Right lobe of liver (tissue), 4 donors: ENCODE measurements at regions not wholly inside any gene's neighbourhood (a gene's known extent, or its start where the extent isn't known, plus 50 kb on each side); places are given as distances from the start of the nearest gene placed in this dataset.

Source experiments
- POLR2A ChIP-seq: fragments of 450-650 bp; IDR thresholded peaks from one replicate; pipeline ENCODE4 v1.6.1; 2017; ENCODE audit warnings: antibody characterized with exemption, mild to moderate bottlenecking
- TF ChIP-seq, protein P1 (sequence below), 4 donors: fragments of 200-600 bp in 3 of 4; fragments of 450-650 bp in 1 of 4; IDR thresholded peaks; one replicate each; pipeline versions ENCODE4 v1.5.1 to v1.8.0; 2016 to 2022; ENCODE audit warnings: antibody characterized with exemption in 4 of 4, mild to moderate bottlenecking in 2 of 4
- donor health status: DM: no; HTN: no; CAD: no.
- donor health status: DM: no; HTN: no; CAD: no.
- donor health status: DM: no; HTN: yes; CAD: no.

DNA sequence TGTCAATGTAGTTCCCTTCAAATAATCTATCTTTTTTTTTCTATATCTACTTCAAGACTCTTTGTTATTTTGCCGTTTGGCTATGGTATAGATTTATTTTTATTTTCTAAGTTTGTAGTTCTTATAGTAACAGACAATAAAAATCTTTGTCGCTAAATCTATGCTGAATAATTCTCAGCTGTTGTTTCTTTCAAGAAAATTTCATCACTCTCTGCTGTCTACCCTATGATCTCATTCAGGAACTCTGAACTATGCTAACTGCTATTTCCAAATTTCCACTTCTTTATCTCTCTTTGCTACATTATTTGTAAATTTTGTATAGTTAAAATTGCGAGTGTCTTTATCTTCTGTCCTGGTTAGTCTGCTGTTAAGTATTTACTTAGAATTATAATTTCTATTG, 353.6 kb downstream of the LRFN5 start:
- TF ChIP-seq, protein P1, sequence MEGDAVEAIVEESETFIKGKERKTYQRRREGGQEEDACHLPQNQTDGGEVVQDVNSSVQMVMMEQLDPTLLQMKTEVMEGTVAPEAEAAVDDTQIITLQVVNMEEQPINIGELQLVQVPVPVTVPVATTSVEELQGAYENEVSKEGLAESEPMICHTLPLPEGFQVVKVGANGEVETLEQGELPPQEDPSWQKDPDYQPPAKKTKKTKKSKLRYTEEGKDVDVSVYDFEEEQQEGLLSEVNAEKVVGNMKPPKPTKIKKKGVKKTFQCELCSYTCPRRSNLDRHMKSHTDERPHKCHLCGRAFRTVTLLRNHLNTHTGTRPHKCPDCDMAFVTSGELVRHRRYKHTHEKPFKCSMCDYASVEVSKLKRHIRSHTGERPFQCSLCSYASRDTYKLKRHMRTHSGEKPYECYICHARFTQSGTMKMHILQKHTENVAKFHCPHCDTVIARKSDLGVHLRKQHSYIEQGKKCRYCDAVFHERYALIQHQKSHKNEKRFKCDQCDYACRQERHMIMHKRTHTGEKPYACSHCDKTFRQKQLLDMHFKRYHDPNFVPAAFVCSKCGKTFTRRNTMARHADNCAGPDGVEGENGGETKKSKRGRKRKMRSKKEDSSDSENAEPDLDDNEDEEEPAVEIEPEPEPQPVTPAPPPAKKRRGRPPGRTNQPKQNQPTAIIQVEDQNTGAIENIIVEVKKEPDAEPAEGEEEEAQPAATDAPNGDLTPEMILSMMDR (IDR thresholded peaks at IDR 0.05), result no peak
- TF ChIP-seq POLR2A, result no peak
